ENCODE measurements at regions not wholly inside any gene's neighbourhood (a gene's known extent, or its start where the extent isn't known, plus 50 kb on each side); places are given as distances from the start of the nearest gene placed in this dataset.

GRCh38 chr10:42933448-42934340, 143.2 kb upstream of the RET start:
- peak; percentile 40 to 56 for DNase-seq

- DNase-seq = no peak
Observed at GRCh38 chr10:42934351-42934811, 142.5 kb upstream of the RET start.

GRCh38 chr10:42934842-42935241, 142.0 kb upstream of the RET start:
- DNase-seq = no peak

- no peak for DNase-seq
Observed at GRCh38 chr10:42935466-42935865, 141.4 kb upstream of the RET start.

GRCh38 chr10:42936580-42936979, 140.3 kb upstream of the RET start:
- no peak for DNase-seq

GRCh38 chr10:42937048-42937447, 139.8 kb upstream of the RET start:
- no peak for DNase-seq

GRCh38 chr10:42937649-42938180, 139.2 kb upstream of the RET start:
- DNase-seq = no peak

GRCh38 chr10:42938351-42938750, 138.5 kb upstream of the RET start:
- no peak for DNase-seq

- DNase-seq = no peak
Observed at GRCh38 chr10:42939237-42939636, 137.6 kb upstream of the RET start.

- no peak for DNase-seq
Observed at GRCh38 chr10:42939685-42940366, 137.0 kb upstream of the RET start.

- DNase-seq = no peak
Observed at GRCh38 chr10:42940487-42941294, 136.2 kb upstream of the RET start.

- DNase-seq = no peak
Observed at GRCh38 chr10:42941295-42941644, 135.6 kb upstream of the RET start.

GRCh38 chr10:42941790-42942189, 135.1 kb upstream of the RET start:
- DNase-seq = no peak

- no peak for DNase-seq
Observed at GRCh38 chr10:42942279-42942950, 134.5 kb upstream of the RET start.

- DNase-seq = no peak
Observed at GRCh38 chr10:42943025-42943818, 133.6 kb upstream of the RET start.

- no peak for DNase-seq
Observed at GRCh38 chr10:42948040-42948439, 128.8 kb upstream of the RET start.

- DNase-seq = no peak
Observed at GRCh38 chr10:42949287-42949686, 127.6 kb upstream of the RET start.

GRCh38 chr10:42950606-42951485, 126.0 kb upstream of the RET start:
- no peak for DNase-seq

- DNase-seq = no peak
Observed at GRCh38 chr10:42951486-42952251, 125.2 kb upstream of the RET start.

GRCh38 chr10:42952349-42952748, 124.5 kb upstream of the RET start:
- DNase-seq = no peak
